ENCODE measurements at regions not wholly inside any gene's neighbourhood (a gene's known extent, or its start where the extent isn't known, plus 50 kb on each side); places are given as distances from the start of the nearest gene placed in this dataset.

GRCh38 chr5:73295921-73296320 lies 122.9 kb downstream of the TMEM174 start:
- H3K23ac ChIP-seq (ENCODE audit: insufficient read length, low read depth, low read length) = no peak overlapping the region
- no peak overlapping the region for H2AK5ac ChIP-seq (ENCODE audit: insufficient read length, low read length)
- H3K4ac ChIP-seq (ENCODE audit: low read depth, low read length) = no peak overlapping the region
- H4K5ac ChIP-seq (ENCODE audit: insufficient read length, low read depth, low read length) = no peak overlapping the region
- no peak overlapping the region for H3T11ph ChIP-seq (ENCODE audit: low read length)
- no peak overlapping the region for H2BK12ac ChIP-seq (ENCODE audit: insufficient read length, low read depth, low read length)
- no peak overlapping the region for H3K18ac ChIP-seq (ENCODE audit: insufficient read length, low read depth, low read length)
- no peak overlapping the region for H2BK5ac ChIP-seq (ENCODE audit: insufficient read length, low read length)
- H3K27me3 ChIP-seq (ENCODE audit: insufficient read depth, low read length) = peaks cover 53% of the 10 kb centered on the region
- no peaks in the 10 kb centered on the region for H3K79me2 ChIP-seq (ENCODE audit: insufficient read depth, low read length)
- H3K4me3 Mint-ChIP-seq = no peak overlapping the region
- no peak overlapping the region for H4K91ac ChIP-seq (ENCODE audit: insufficient read length, low read depth, low read length)
- H3K27ac Mint-ChIP-seq = no peak overlapping the region
- no CpG with 5 or more reads among the region's 4 CpGs for WGBS (ENCODE audit: extremely low coverage, insufficient read length, low lambda C conversion rate)
- no peak for DNase-seq
- H3K79me1 ChIP-seq (ENCODE audit: insufficient read depth, low read depth, low read length, poor library complexity, severe bottlenecking) = no peaks in the 10 kb centered on the region
- peaks cover 2 to 3% of the 10 kb centered on the region in 2 experiments; a peak in 1 of 5 replicates for H3K9me3 Mint-ChIP-seq
- no peak overlapping the region for H2BK15ac ChIP-seq (ENCODE audit: low read depth, low read length)
- H4K8ac ChIP-seq (replicated peaks; ENCODE audit: insufficient read length, low read depth, low read length) = no peak overlapping the region
- peaks cover 28 to 43% of the 10 kb centered on the region in 2 experiments for H3K4me1 Mint-ChIP-seq
- H3K23me2 ChIP-seq (ENCODE audit: insufficient read length, low read depth, low read length, poor library complexity, severe bottlenecking) = peaks cover 9% of the 10 kb centered on the region
- no peak for TF ChIP-seq CTCF (conservative IDR thresholded peaks at IDR 0.05)
- peaks cover 99% of the 10 kb centered on the region for H3K27me3 Mint-ChIP-seq (ENCODE audit: low read depth)
- no peak overlapping the region for H3K9ac ChIP-seq (ENCODE audit: extremely low read depth, insufficient read length, low read length)
- H3K9me3 ChIP-seq (ENCODE audit: control insufficient read depth, low read depth, low read length) = no peaks in the 10 kb centered on the region
- H2BK20ac ChIP-seq (ENCODE audit: low read depth, low read length, poor library complexity, severe bottlenecking) = no peak overlapping the region
- no peaks in the 10 kb centered on the region; a peak in 2 of 7 replicates for H3K36me3 Mint-ChIP-seq (ENCODE audit: insufficient read depth in 1 of 3, low read depth in 3 of 3)
- no peak overlapping the region for H2AFZ ChIP-seq (ENCODE audit: low read length)
- H2BK120ac ChIP-seq (ENCODE audit: low read depth, low read length, poor library complexity, severe bottlenecking) = no peak overlapping the region
- no peaks in the 10 kb centered on the region for H3K4me1 ChIP-seq (ENCODE audit: insufficient read depth, low read length)
- H4K20me1 ChIP-seq (ENCODE audit: control insufficient read depth, insufficient read depth, insufficient read length) = no peaks in the 10 kb centered on the region
- no peak overlapping the region for H3K27ac ChIP-seq (ENCODE audit: insufficient read length, low read depth, low read length)
- H3K56ac ChIP-seq (ENCODE audit: insufficient read length, low read depth, low read length) = no peak overlapping the region
- H3K14ac ChIP-seq (ENCODE audit: insufficient read depth, low read length) = no peak overlapping the region
- no peak overlapping the region for H3K4me2 ChIP-seq (ENCODE audit: insufficient read depth, insufficient read length, low read length)

Measured in H9 (cell line).